ENCODE measurements at regions not wholly inside any gene's neighbourhood (a gene's known extent, or its start where the extent isn't known, plus 50 kb on each side); places are given as distances from the start of the nearest gene placed in this dataset.

DNA sequence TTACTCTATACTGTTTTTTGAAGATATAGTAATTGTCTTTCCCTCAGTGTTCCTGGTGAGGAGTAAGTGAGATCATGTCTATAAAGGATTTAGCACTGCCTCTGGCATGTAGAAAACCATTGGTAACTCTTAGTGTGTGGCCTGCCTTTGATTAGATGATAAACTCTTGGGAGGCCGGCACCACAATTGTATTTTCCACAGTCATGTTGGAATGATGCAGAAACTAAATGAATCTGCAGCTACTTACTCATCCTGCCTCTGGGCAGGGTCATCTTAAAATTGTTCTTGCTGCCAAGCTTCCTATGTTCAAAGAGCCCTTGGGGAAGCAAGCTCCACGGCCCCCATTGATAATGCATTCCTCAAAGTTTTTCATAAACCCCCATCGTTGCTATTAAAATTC, 204.6 kb downstream of the ANKRD7 start:
- DNase-seq: no peak
- no peak overlapping the region for H2BK20ac ChIP-seq (ENCODE audit: low read depth, low read length)
- H3K4ac ChIP-seq (ENCODE audit: low read depth, low read length): no peak overlapping the region
- H4K8ac ChIP-seq (ENCODE audit: low read depth in 2 of 2, low read length in 2 of 2): no peak overlapping the region
- H2AK5ac ChIP-seq (ENCODE audit: low read depth, low read length): no peak overlapping the region
- H3K36me3 ChIP-seq (ENCODE audit: control insufficient read depth, insufficient read depth, low read length): no peaks in the 10 kb centered on the region
- no peak overlapping the region for H3K14ac ChIP-seq (replicated peaks; ENCODE audit: low read depth, low read length)
- no peak for ATAC-seq (ENCODE audit: low read depth)
- no peaks in the 10 kb centered on the region for H4K20me1 ChIP-seq (ENCODE audit: insufficient read depth, low read length)
- H3K18ac ChIP-seq (ENCODE audit: low read depth, low read length): no peak overlapping the region
- H3K56ac ChIP-seq (ENCODE audit: extremely low read depth, insufficient read depth, low read length): no peak overlapping the region
- no peak overlapping the region for H3K27ac ChIP-seq (ENCODE audit: insufficient read depth, low read length)
- H3K4me3 ChIP-seq (ENCODE audit: insufficient read depth, low read depth, low read length): no peak overlapping the region
- no peaks in the 10 kb centered on the region for H3K27me3 ChIP-seq (ENCODE audit: control insufficient read depth, insufficient read depth, low read length)
- ChIA-PET POLR2A (ENCODE audit: unreplicated experiment) (no interaction called here), CTCF (no interaction called here)
- BruUV-seq (replicated peaks): no TSS peak
- no peak for TF ChIP-seq BHLHE40 (IDR thresholded peaks at IDR 0.05; ENCODE audit: low read depth, low read length)
- no peak for TF ChIP-seq RCOR1 (IDR thresholded peaks at IDR 0.05; ENCODE audit: insufficient replicate concordance, low read length)
- no peak for TF ChIP-seq NFE2L2 (IDR thresholded peaks at IDR 0.05; ENCODE audit: low read depth, low read length)
- TF ChIP-seq RFX5 (IDR thresholded peaks at IDR 0.05; ENCODE audit: low read depth, low read length): no peak
- TF ChIP-seq MAFK (IDR thresholded peaks at IDR 0.05; ENCODE audit: low read depth, low read length): no peak
- TF ChIP-seq FOS (IDR thresholded peaks at IDR 0.05; ENCODE audit: low read depth, low read length): no peak
- no peak for TF ChIP-seq CHD1 (IDR thresholded peaks at IDR 0.05; ENCODE audit: low read depth, low read length)
- TF ChIP-seq POLR2A (IDR thresholded peaks at IDR 0.05; ENCODE audit: low read depth, low read length): no peak
- TF ChIP-seq MAZ (IDR thresholded peaks at IDR 0.05; ENCODE audit: borderline replicate concordance, low read depth, low read length): no peak
- TF ChIP-seq CEBPB (IDR thresholded peaks at IDR 0.05; ENCODE audit: low read depth, low read length): no peak
- no peak for TF ChIP-seq USF2 (IDR thresholded peaks at IDR 0.05; ENCODE audit: low read depth, low read length)
- TF ChIP-seq RAD21 (IDR thresholded peaks at IDR 0.05; ENCODE audit: low read length): no peak
- TF ChIP-seq, protein P1, sequence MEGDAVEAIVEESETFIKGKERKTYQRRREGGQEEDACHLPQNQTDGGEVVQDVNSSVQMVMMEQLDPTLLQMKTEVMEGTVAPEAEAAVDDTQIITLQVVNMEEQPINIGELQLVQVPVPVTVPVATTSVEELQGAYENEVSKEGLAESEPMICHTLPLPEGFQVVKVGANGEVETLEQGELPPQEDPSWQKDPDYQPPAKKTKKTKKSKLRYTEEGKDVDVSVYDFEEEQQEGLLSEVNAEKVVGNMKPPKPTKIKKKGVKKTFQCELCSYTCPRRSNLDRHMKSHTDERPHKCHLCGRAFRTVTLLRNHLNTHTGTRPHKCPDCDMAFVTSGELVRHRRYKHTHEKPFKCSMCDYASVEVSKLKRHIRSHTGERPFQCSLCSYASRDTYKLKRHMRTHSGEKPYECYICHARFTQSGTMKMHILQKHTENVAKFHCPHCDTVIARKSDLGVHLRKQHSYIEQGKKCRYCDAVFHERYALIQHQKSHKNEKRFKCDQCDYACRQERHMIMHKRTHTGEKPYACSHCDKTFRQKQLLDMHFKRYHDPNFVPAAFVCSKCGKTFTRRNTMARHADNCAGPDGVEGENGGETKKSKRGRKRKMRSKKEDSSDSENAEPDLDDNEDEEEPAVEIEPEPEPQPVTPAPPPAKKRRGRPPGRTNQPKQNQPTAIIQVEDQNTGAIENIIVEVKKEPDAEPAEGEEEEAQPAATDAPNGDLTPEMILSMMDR (conservative IDR thresholded peaks at IDR 0.05; ENCODE audit: low read depth, low read length): no peak
- no peak for TF ChIP-seq ELK1 (IDR thresholded peaks at IDR 0.05; ENCODE audit: borderline replicate concordance, low read depth, low read length)
- no peak for TF ChIP-seq MXI1 (IDR thresholded peaks at IDR 0.05; ENCODE audit: borderline replicate concordance, low read depth, low read length)
- no peak for TF ChIP-seq SMC3 (IDR thresholded peaks at IDR 0.05; ENCODE audit: low read depth, low read length)
- intact Hi-C loops (cut with micrococcal nuclease): no loop called here
- peaks cover 4% of the 10 kb centered on the region for H3K9me3 ChIP-seq (ENCODE audit: control insufficient read depth, insufficient read depth, low read length)
- WGBS, 2 experiments (ENCODE audit: extremely low coverage in 2 of 2, insufficient read length in 1 of 2): no CpG with 5 or more reads among the region's 3 CpGs
- H2AFZ ChIP-seq (replicated peaks; ENCODE audit: low read length, poor library complexity): no peak overlapping the region
- dilution Hi-C loops (cut with HindIII; ENCODE audit: low sequenced_read_pairs, unreplicated experiment): no loop called here
- no peak overlapping the region for H2AK9ac ChIP-seq (replicated peaks; ENCODE audit: low read depth, low read length, poor library complexity)
- H3K9me1 ChIP-seq (ENCODE audit: insufficient read depth, low read length): no peaks in the 10 kb centered on the region
- H4K91ac ChIP-seq (ENCODE audit: insufficient read depth, low read depth, low read length): no peak overlapping the region
- no peak overlapping the region for H2BK15ac ChIP-seq (ENCODE audit: low read depth, low read length)
- H3K23ac ChIP-seq (ENCODE audit: low read depth, low read length): no peak overlapping the region
- H4K5ac ChIP-seq (ENCODE audit: low read depth, low read length): no peak overlapping the region
- no peak overlapping the region for H2BK5ac ChIP-seq (ENCODE audit: low read depth, low read length, poor library complexity, severe bottlenecking)
- no peaks in the 10 kb centered on the region for H3K79me1 ChIP-seq (ENCODE audit: low read depth in 1 of 2, low read length in 2 of 2)
- no peak overlapping the region for H2BK120ac ChIP-seq (ENCODE audit: low read depth, low read length)
- no peak overlapping the region for H3K4me2 ChIP-seq (ENCODE audit: low read depth, low read length)
- H3K9ac ChIP-seq (ENCODE audit: low read depth, low read length): no peak overlapping the region
- in situ Hi-C loops (cut with MboI; ENCODE audit: low sequenced_read_pairs): no loop called here
- no peaks in the 10 kb centered on the region for H3K4me1 ChIP-seq (ENCODE audit: control insufficient read depth, insufficient read depth, low read length)

Measured in IMR-90 (cell line).